LNCaP clone FGC (cell line): ENCODE measurements at regions not wholly inside any gene's neighbourhood (a gene's known extent, or its start where the extent isn't known, plus 50 kb on each side); places are given as distances from the start of the nearest gene placed in this dataset.
"Not testable (repeated sequence)": the region's sequence is repeated elsewhere in the genome, so short reads cannot be mapped to it uniquely, and the experiment has no call there.

Experiments used
- DNase-seq: peaks from one replicate; pipeline ENCODE4 v3.0.0-alpha.2; 2011; ENCODE audit warnings: low read depth
- H3K4me3 ChIP-seq: 2 replicates; pipeline ENCODE4 v1.5.1; 2011; ENCODE audit warnings: mild to moderate bottlenecking, low read depth, low read length, control low read depth
- CTCF ChIP-seq: IDR thresholded peaks from 2 replicates; pipeline ENCODE4 v1.5.1; 2012; ENCODE audit warnings: mild to moderate bottlenecking; ENCODE audit not compliant: control insufficient read depth, insufficient read depth; ENCODE audit errors: extremely low read depth

DNA sequence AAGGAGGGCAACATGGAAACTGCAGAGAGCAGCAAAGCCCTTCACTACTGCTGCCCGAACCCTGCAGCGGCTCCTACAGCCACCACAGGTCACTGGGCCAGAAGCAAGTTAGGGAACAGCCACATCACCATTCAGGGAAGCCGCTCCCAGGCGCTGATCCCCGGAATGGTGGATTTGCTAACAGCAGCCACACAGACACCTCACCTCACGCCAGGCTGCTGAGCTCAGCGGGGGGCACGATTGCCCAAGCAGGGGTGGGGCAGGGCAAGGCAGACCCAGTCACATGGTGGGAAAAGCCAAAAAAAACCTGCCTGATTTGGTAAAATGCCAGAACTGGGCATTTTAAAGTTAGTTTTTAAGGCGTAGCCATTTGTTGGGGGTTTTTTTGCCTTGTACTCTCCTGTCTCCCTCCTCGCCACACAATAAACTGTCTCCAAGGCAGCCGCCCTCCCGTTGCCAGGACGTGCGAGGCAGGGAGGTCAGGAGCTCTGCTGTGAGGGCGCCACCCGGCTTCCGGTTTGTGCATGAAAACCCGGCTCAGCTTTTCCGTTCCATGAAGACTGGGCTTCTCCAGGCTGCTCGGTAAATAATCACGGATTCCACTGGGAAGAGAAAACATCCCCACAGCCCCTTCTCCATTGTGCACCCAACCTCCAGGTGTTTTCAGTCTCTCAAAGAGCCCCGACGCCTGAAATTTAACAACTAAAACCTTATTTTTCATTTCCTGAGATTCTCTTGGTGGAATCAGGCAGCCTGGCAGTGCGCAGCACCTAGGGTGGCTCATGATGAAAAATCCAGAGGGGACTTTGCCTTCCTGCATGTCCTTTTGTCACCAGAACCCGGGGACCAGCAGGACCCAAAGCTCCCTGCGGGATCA is 453.5 kb downstream of the PREX1 start:
- TF ChIP-seq CTCF = 0 out of 2 replicates have a peak, but pooled peaks have one; percentile 9
- DNase-seq, H3K4me3 ChIP-seq: not testable (repeated sequence)

DNA sequence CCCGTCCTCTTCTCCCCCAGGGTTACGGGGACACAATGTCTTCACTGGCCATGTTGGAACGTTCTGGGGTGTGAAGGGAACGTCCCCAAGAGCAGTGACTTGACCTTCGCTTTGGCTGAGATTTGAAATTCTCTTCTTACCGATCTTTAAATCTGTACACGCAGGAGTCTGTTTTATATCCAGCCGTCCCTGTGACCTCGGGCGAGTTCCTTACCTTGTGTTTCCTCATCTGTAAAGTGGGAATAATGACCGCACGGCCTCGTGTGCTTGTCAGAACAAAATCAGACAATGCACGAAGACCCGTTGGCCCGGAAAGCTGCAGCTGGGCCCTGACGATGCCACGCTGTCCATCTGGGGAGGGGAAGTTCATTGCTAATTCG is 454.3 kb downstream of the PREX1 start:
- DNase-seq = no peak
- TF ChIP-seq CTCF = no peak
- H3K4me3 ChIP-seq = no peak overlapping the region

DNA sequence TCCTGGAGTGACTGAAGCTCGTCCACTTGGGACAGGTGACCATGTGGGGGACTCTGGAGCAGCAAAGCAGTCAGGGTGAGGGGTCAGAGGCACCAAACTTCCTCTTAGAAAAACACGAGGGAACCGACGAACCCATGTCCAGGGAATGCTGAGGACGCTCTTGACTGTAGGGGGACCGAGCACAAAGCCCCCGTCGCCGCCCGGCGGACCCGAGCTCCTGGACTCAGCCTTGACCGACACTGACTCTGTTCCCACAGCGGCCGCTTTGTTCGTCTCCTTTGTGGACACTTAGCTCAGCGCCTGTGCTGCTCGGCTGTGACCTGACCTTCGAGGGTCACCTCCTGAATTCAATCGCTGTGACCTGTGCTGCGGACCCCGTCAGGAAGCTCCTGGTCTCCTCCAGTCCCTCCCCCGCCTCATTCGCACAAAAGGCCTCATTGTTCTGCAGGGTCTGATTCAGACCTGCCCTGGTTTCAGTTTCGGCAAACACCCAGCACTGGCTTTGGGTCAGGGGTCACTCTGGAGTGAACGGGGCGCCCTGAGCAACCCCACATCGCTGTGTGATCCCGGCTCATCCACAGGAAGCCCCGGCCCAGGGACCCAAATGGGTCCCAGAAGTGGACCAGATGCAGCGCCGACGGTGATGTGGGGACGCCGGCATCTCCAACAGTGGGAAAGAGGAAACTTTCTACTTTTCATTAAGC is 454.8 kb downstream of the PREX1 start:
- not testable (repeated sequence) for DNase-seq, H3K4me3 ChIP-seq

GRCh38 chr20:48371211-48371610 is 456.6 kb downstream of the PREX1 start:
- no peak for DNase-seq
- no peak overlapping the region for H3K4me3 ChIP-seq
- no peak for TF ChIP-seq CTCF

DNA sequence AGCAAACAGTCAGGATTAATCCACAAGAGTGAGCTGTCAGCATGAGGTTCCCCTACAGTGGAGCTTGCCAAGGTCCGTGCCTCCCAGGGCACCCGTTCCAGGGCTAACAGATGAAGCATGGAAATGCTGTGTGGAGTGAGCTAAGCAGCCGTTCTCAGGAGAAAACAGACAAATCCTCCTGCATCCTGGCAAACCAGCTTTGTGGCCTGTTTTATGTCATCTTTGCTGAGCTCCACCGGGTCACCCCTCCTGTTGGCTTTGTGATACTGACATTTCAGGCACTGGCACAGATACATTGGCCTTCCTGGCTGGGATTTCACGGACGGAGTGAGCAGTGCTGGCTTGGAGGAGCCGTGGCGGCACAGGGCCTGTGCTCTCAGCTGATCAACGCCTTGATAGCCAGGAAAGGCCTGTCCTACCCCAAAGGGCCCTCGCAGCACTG is 459.2 kb downstream of the PREX1 start:
- not testable (repeated sequence) for H3K4me3 ChIP-seq, DNase-seq

- DNase-seq, H3K4me3 ChIP-seq: not testable (repeated sequence)
Observed at GRCh38 chr20:48367541-48368358, 460.0 kb downstream of the PREX1 start.

DNA sequence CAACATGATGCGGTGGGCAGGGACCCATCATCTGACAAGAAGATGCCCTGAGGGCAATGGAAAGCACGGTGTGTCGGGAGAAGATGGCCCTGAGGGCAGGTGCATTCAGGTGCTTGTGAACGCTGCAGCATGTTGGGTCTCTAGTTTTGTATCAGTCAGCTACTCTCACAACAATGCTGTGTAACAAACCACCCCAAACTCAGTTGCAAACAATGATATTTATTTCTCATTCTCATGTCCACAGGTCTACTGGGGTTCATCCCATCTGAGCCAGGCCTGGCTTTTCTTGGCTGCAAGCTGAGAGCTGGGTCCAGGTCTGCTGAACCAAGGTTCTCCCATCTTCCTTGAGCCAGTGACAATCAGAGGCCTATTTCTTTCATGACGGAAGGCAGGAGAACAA is 461.6 kb downstream of the PREX1 start:
- TF ChIP-seq CTCF = no peak
- no peak for DNase-seq
- H3K4me3 ChIP-seq = no peak overlapping the region

DNA sequence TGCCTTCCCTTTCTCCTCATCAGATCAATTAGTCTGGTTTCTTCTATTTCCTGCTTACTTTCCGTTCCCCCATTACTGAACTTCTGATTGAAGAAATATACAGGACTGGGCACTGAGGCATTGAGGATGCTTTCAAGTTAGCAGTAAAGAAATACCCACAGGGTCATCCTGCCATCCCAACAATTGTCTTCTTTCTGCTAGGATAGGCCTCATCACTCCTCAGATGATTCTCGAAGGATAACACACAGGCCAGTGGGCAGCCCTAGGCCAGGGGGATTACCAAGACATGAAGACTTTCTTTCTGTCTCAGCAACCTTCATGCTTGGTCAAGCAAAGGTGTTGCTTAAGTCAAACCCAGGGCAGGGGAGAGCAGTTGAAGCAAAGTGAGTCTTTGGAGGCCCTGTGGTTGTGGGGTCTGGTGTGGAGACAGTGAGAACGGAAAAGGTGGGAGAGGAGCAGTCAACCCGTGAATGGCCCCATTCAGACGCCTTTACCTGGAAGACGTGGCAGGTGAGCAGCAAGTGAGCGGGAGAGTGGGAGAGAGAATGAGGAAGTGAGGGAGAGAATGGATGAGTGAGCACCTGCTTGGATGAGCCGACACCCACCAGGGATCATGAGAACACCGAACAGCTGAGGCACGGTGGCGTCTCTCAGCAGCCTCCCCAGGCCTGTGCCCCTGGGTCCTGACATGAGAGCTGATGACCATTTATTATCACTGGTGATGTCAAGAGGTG is 462.9 kb downstream of the PREX1 start:
- no peak for DNase-seq
- no peak for TF ChIP-seq CTCF
- H3K4me3 ChIP-seq = no peak overlapping the region
